H1 (cell line): ENCODE measurements at regions not wholly inside any gene's neighbourhood (a gene's known extent, or its start where the extent isn't known, plus 50 kb on each side); places are given as distances from the start of the nearest gene placed in this dataset.

ENCODE experiments used
- CTCF ChIA-PET: fragments of 300-600 bp; sonication (Branson Sonifier 250); formaldehyde crosslinking; loops from one replicate; lab custom pipeline; 2021; ENCODE audit not compliant: partially characterized antibody; lab: Charles Lee
- POLR2A ChIA-PET: fragments of 300-600 bp; sonication (Branson Sonifier 250); formaldehyde crosslinking; loops from one replicate; lab custom pipeline; 2021; ENCODE audit warnings: inconsistent platforms; ENCODE audit not compliant: partially characterized antibody; lab: Charles Lee
- DNase-seq, 2 experiments: peaks; one replicate each; pipeline versions ENCODE4 v3.0.0 to v3.0.0-alpha.2; 2010 to 2022; ENCODE audit warnings: low spot score in 2 of 2, low read depth in 1 of 2, mixed read lengths in 1 of 2
- FAIRE-seq: peaks from 2 replicates; lab custom pipeline; 2011; peaks lifted over from hg19 to GRCh38; lab: Jason Lieb, UNC
- H2AFZ ChIP-seq: 2 replicates; pipeline ENCODE4 v1.8.1; 2012; ENCODE audit warnings: low read length, inconsistent platforms
- H2AK5ac ChIP-seq: 2 replicates; pipeline ENCODE4 v1.6.1; 2013; ENCODE audit warnings: low read depth, low read length
- H2BK120ac ChIP-seq: replicated peaks from 2 replicates; pipeline ENCODE3; 2013; ENCODE audit warnings: low read depth, low read length, inconsistent platforms
- H2BK12ac ChIP-seq: 2 replicates; pipeline ENCODE4 v1.6.1; 2013; ENCODE audit warnings: low read depth, low read length
- H2BK15ac ChIP-seq: 2 replicates; pipeline ENCODE4 v1.6.1; 2013; ENCODE audit warnings: low read length
- H2BK20ac ChIP-seq: 2 replicates; pipeline ENCODE4 v1.6.1; 2013; ENCODE audit warnings: low read length
- H2BK5ac ChIP-seq: 2 replicates; pipeline ENCODE4 v1.6.1; 2013; ENCODE audit warnings: low read depth, low read length
- H3K14ac ChIP-seq: 2 replicates; pipeline ENCODE4 v1.6.1; 2013; ENCODE audit warnings: inconsistent platforms; ENCODE audit not compliant: insufficient read length
- H3K18ac ChIP-seq: 2 replicates; pipeline ENCODE4 v1.6.1; 2013; ENCODE audit warnings: low read length; ENCODE audit errors: extremely low read depth
- H3K23ac ChIP-seq: 2 replicates; pipeline ENCODE4 v1.6.1; 2013; ENCODE audit warnings: inconsistent platforms; ENCODE audit not compliant: insufficient read length
- H3K23me2 ChIP-seq: 2 replicates; pipeline ENCODE4 v1.6.1; 2013; ENCODE audit warnings: low read depth, low read length
- H3K27ac ChIP-seq: 2 replicates; pipeline ENCODE4 v1.6.1; 2011; ENCODE audit warnings: low read depth, low read length, inconsistent platforms
- H3K27me3 ChIP-seq, 4 experiments: replicated peaks in 1 of 4; 1 replicate in 1 of 4; 2 replicates in 3 of 4; pipeline versions ENCODE4 v1.6.1 to v1.8.1; 2011 to 2013; ENCODE audit warnings: low read length in 3 of 4, mild to moderate bottlenecking in 3 of 4, inconsistent platforms in 2 of 4, mixed read lengths in 2 of 4, moderate library complexity in 1 of 4; ENCODE audit not compliant: control insufficient read depth in 3 of 4, insufficient read depth in 3 of 4; ENCODE audit errors: extremely low read depth in 1 of 4
- H3K36me3 ChIP-seq, 4 experiments: 2 replicates each; pipeline versions ENCODE4 v1.6.1 to v1.8.1; 2011 to 2013; ENCODE audit warnings: mild to moderate bottlenecking in 4 of 4, low read length in 3 of 4, moderate library complexity in 2 of 4, control low read depth in 1 of 4, inconsistent platforms in 1 of 4; ENCODE audit not compliant: insufficient read depth in 4 of 4, control insufficient read depth in 2 of 4
- H3K4ac ChIP-seq: replicated peaks from 2 replicates; pipeline ENCODE3; 2013; ENCODE audit warnings: low read length, low read depth, mixed read lengths, inconsistent platforms; ENCODE audit not compliant: insufficient read length
- H3K4me1 ChIP-seq, 4 experiments: replicated peaks in 1 of 4; 1 replicate in 1 of 4; 2 replicates in 3 of 4; pipeline versions ENCODE4 v1.6.1 to v1.8.1; 2011 to 2013; ENCODE audit warnings: low read length in 3 of 4, inconsistent platforms in 2 of 4, mixed read lengths in 1 of 4; ENCODE audit not compliant: insufficient read depth in 4 of 4, control insufficient read depth in 3 of 4
- H3K4me2 ChIP-seq, 2 experiments: 2 replicates each; pipeline versions ENCODE4 v1.6.1 to v1.8.1; 2011 to 2013; ENCODE audit warnings: low read depth in 2 of 2, low read length in 2 of 2, control low read depth in 1 of 2, inconsistent platforms in 1 of 2, mild to moderate bottlenecking in 1 of 2; ENCODE audit not compliant: insufficient read depth in 1 of 2
- H3K4me3 ChIP-seq, 4 experiments: fragments of 200-600, 300-600 bp in 1 of 4; sonication (generic), shearing (Covaris generic), sonication (Bioruptor Twin) in 1 of 4; 2 replicates each; pipeline versions ENCODE4 v1.5.1 to v1.8.1; 2011 to 2016; ENCODE audit warnings: low read length in 4 of 4, low read depth in 3 of 4, control low read depth in 2 of 4, inconsistent platforms in 2 of 4, mild to moderate bottlenecking in 2 of 4, mixed read lengths in 1 of 4, moderate library complexity in 1 of 4; ENCODE audit not compliant: insufficient read depth in 2 of 4; ENCODE audit errors: extremely low read depth in 1 of 4
- H3K56ac ChIP-seq: replicated peaks from 2 replicates; pipeline ENCODE3; 2013; ENCODE audit warnings: low read depth, mild to moderate bottlenecking, mixed read lengths, low read length, inconsistent platforms; ENCODE audit not compliant: insufficient read length
- H3K79me1 ChIP-seq: 2 replicates; pipeline ENCODE4 v1.6.1; 2013; ENCODE audit warnings: low read depth, low read length, control low read depth
- H3K79me2 ChIP-seq, 2 experiments: 2 replicates each; pipeline versions ENCODE4 v1.6.1 to v1.8.1; 2012 to 2013; ENCODE audit warnings: low read length in 2 of 2, mild to moderate bottlenecking in 2 of 2, inconsistent platforms in 1 of 2; ENCODE audit not compliant: insufficient read depth in 2 of 2, control insufficient read depth in 1 of 2
- H3K9ac ChIP-seq, 4 experiments: replicated peaks in 1 of 4; 1 replicate in 1 of 4; 2 replicates in 3 of 4; pipeline versions ENCODE4 v1.6.1 to v1.8.1; 2011 to 2013; ENCODE audit warnings: low read depth in 3 of 4, low read length in 3 of 4, control low read depth in 2 of 4, mild to moderate bottlenecking in 2 of 4, moderate library complexity in 2 of 4, inconsistent platforms in 1 of 4; ENCODE audit errors: extremely low read depth in 1 of 4
- H3K9me3 ChIP-seq, 2 experiments: 2 replicates each; pipeline versions ENCODE4 v1.6.1 to v1.8.1; 2012 to 2013; ENCODE audit warnings: mild to moderate bottlenecking in 2 of 2, moderate library complexity in 2 of 2, control low read depth in 1 of 2, inconsistent platforms in 1 of 2, low read depth in 1 of 2, low read length in 1 of 2, mixed read lengths in 1 of 2; ENCODE audit not compliant: insufficient read depth in 2 of 2
- H4K20me1 ChIP-seq, 2 experiments: replicated peaks in 1 of 2; 2 replicates each; pipeline versions ENCODE3 to v1.8.1; 2011 to 2013; ENCODE audit warnings: inconsistent platforms in 2 of 2, low read length in 2 of 2, mild to moderate bottlenecking in 1 of 2; ENCODE audit not compliant: insufficient read depth in 2 of 2, control insufficient read depth in 1 of 2
- H4K5ac ChIP-seq: 2 replicates; pipeline ENCODE4 v1.6.1; 2013; ENCODE audit warnings: low read length, low read depth, mixed read lengths, inconsistent platforms; ENCODE audit not compliant: insufficient read length
- H4K8ac ChIP-seq: 2 replicates; pipeline ENCODE4 v1.8.0; 2013; ENCODE audit warnings: mild to moderate bottlenecking, moderate library complexity, low read length, inconsistent platforms; ENCODE audit not compliant: insufficient read depth; ENCODE audit errors: extremely low read depth
- H4K91ac ChIP-seq: replicated peaks from 2 replicates; pipeline ENCODE3; 2013; ENCODE audit warnings: low read length, mixed read lengths, inconsistent platforms; ENCODE audit not compliant: insufficient read length
- BRCA1 ChIP-seq: IDR thresholded peaks from 2 replicates; pipeline ENCODE4 v1.6.1; 2012; ENCODE audit warnings: low read depth, low read length, improper control_type of control experiment
- CEBPB ChIP-seq: IDR thresholded peaks from 2 replicates; pipeline ENCODE4 v1.6.1; 2012; ENCODE audit warnings: low read depth, low read length
- EP300 ChIP-seq, 2 experiments: IDR thresholded peaks; 1 replicate in 1 of 2; 2 replicates in 1 of 2; pipeline ENCODE4 v1.6.1; 2011 to 2012; ENCODE audit warnings: low read depth in 2 of 2, low read length in 2 of 2, mild to moderate bottlenecking in 2 of 2, borderline replicate concordance in 1 of 2, inconsistent platforms in 1 of 2, moderate library complexity in 1 of 2
- FOSL1 ChIP-seq: IDR thresholded peaks from 2 replicates; pipeline ENCODE4 v1.6.1; 2011; ENCODE audit warnings: mild to moderate bottlenecking, low read depth, low read length, moderate library complexity; ENCODE audit not compliant: insufficient read depth
- HDAC2 ChIP-seq, 2 experiments: fragments of 300-600 bp in 1 of 2; sonication (generic) in 1 of 2; IDR thresholded peaks; 2 replicates each; pipeline ENCODE4 v1.6.1; 2011 to 2012; ENCODE audit warnings: low read depth in 2 of 2, low read length in 2 of 2, mild to moderate bottlenecking in 2 of 2, moderate library complexity in 2 of 2, borderline replicate concordance in 1 of 2, inconsistent platforms in 1 of 2
- KDM1A ChIP-seq: fragments of 200-600, 300-600 bp; sonication (generic); IDR thresholded peaks from 2 replicates; pipeline ENCODE4 v1.7.1; 2016; ENCODE audit warnings: mild to moderate bottlenecking, low read length, borderline replicate concordance
- KDM4A ChIP-seq: IDR thresholded peaks from one replicate; pipeline ENCODE4 v1.7.1; 2012; ENCODE audit warnings: low read depth, mild to moderate bottlenecking, moderate library complexity, low read length, inconsistent platforms; ENCODE audit not compliant: severe bottlenecking
- RXRA ChIP-seq: IDR thresholded peaks from 2 replicates; pipeline ENCODE4 v1.6.1; 2011; ENCODE audit warnings: low read depth, mild to moderate bottlenecking, low read length, moderate library complexity; ENCODE audit not compliant: insufficient read depth
- SP1 ChIP-seq: IDR thresholded peaks from 2 replicates; pipeline ENCODE4 v1.6.1; 2011; ENCODE audit warnings: low read depth, low read length
- SRF ChIP-seq: IDR thresholded peaks from 2 replicates; pipeline ENCODE4 v1.6.1; 2011; ENCODE audit warnings: mild to moderate bottlenecking, low read depth, low read length, moderate library complexity
- TAF1 ChIP-seq: IDR thresholded peaks from 2 replicates; pipeline ENCODE4 v1.6.1; 2011; ENCODE audit warnings: mild to moderate bottlenecking, low read depth, low read length
- TCF12 ChIP-seq: IDR thresholded peaks from 2 replicates; pipeline ENCODE4 v1.6.1; 2011; ENCODE audit warnings: low read depth, mild to moderate bottlenecking, low read length
- WGBS, 2 experiments: shearing (Covaris generic) in 1 of 2; methylation state at CpG; one replicate each; pipeline versions ENCODE4 v1.1.6 to v1.1.7; 2013 to 2015; ENCODE audit warnings: low lambda C conversion rate in 2 of 2, mixed read lengths in 2 of 2, inconsistent platforms in 1 of 2, low coverage in 1 of 2, missing lambda C conversion rate in 1 of 2; ENCODE audit not compliant: insufficient replicate concordance in 2 of 2, insufficient coverage in 1 of 2, insufficient read length in 1 of 2; ENCODE audit errors: extremely low coverage in 1 of 2, missing lambda C conversion rate in 1 of 2; 5-methylcytosine and 5-hydroxymethylcytosine counted together

GRCh38 chr5:33369485-33370465 is 71.0 kb upstream of the TARS1 start:
- Histone ChIP-seq H4K5ac (no peak overlapping the region), H3K27me3 (no peaks in the 10 kb centered on the region), H3K4ac (no peak overlapping the region), H3K9me3 (no peaks in the 10 kb centered on the region), H2BK15ac (no peak overlapping the region), H2BK20ac (no peak overlapping the region), H3K18ac (no peak overlapping the region), H4K91ac (no peak overlapping the region), H2AK5ac (no peak overlapping the region), H3K4me1 (no peaks in the 10 kb centered on the region), H2BK120ac (no peak overlapping the region), H3K4me2 (no peak overlapping the region), H3K23me2 (no peaks in the 10 kb centered on the region), H2BK5ac (no peak overlapping the region), H3K4me3 (no peak overlapping the region), H2BK12ac (no peak overlapping the region), H3K79me1 (no peaks in the 10 kb centered on the region), H2AFZ (no peak overlapping the region), H3K56ac (no peak overlapping the region), H3K27ac (no peak overlapping the region), H4K8ac (no peak overlapping the region), H3K9ac (no peak overlapping the region), H3K14ac (no peak overlapping the region), H3K36me3 (no peaks in the 10 kb centered on the region), H4K20me1 (no peaks in the 10 kb centered on the region), H3K79me2 (no peaks in the 10 kb centered on the region), H3K23ac (no peak overlapping the region)
- WGBS, 2 experiments = 75% methylated on average over 5 of the region's 5 CpGs; no CpG with 5 or more reads in 1 of the 2 experiments
- ChIA-PET CTCF (interaction anchor here (4.0 kb wide), 1 partner anchor 10 kb away, joined by 19 read pairs; no protein-coding TSS in a partner anchor), POLR2A (no interaction called here)
- DNase-seq (no peak), FAIRE-seq (no peak)
- no peak for TF ChIP-seq SP1
- TF ChIP-seq TCF12 = no peak
- TF ChIP-seq HDAC2 (IDR thresholded peaks at IDR 0.05; ENCODE audit: borderline replicate concordance in 1 of 2, low read depth in 2 of 2, low read length in 2 of 2) = no peak
- TF ChIP-seq BRCA1 = no peak
- TF ChIP-seq RXRA = no peak
- TF ChIP-seq TAF1 = no peak
- no peak for TF ChIP-seq CEBPB
- no peak for TF ChIP-seq EP300 (IDR thresholded peaks at IDR 0.05; ENCODE audit: borderline replicate concordance in 1 of 2, low read depth in 2 of 2, low read length in 2 of 2)
- no peak for TF ChIP-seq FOSL1
- TF ChIP-seq KDM4A = no peak
- no peak for TF ChIP-seq SRF
- TF ChIP-seq KDM1A = no peak
